ENCODE measurements at regions not wholly inside any gene's neighbourhood (a gene's known extent, or its start where the extent isn't known, plus 50 kb on each side); places are given as distances from the start of the nearest gene placed in this dataset.

GRCh38 chr4:36767596-36767995 is 476.9 kb upstream of the NWD2 start:
- no peaks in the 10 kb centered on the region for H3K9me3 ChIP-seq
- H3K36me3 ChIP-seq: no peaks in the 10 kb centered on the region
- intact Hi-C loops (cut with DNase I): no loop called here
- DNase-seq (ENCODE audit: extremely low spot score in 2 of 2): no peak
- TF ChIP-seq POLR2AphosphoS5 (IDR thresholded peaks at IDR 0.05; ENCODE audit: insufficient read depth in 1 of 2, low read depth in 1 of 2) (no peak), POLR2A (IDR thresholded peaks at IDR 0.05) (no peak), CTCF (IDR thresholded peaks at IDR 0.05) (no peak)
- H3K27me3 ChIP-seq: no peaks in the 10 kb centered on the region
- no peak overlapping the region for H3K27ac ChIP-seq
- H3K4me3 ChIP-seq: no peak overlapping the region
- H3K4me1 ChIP-seq: no peaks in the 10 kb centered on the region

- TF ChIP-seq POLR2A (IDR thresholded peaks at IDR 0.05) (no peak), CTCF (IDR thresholded peaks at IDR 0.05) (no peak), POLR2AphosphoS5 (IDR thresholded peaks at IDR 0.05; ENCODE audit: insufficient read depth in 1 of 2, low read depth in 1 of 2) (no peak)
- H3K27ac ChIP-seq: no peak overlapping the region
- no peaks in the 10 kb centered on the region for H3K27me3 ChIP-seq
- no peaks in the 10 kb centered on the region for H3K36me3 ChIP-seq
- no peaks in the 10 kb centered on the region for H3K9me3 ChIP-seq
- DNase-seq (ENCODE audit: extremely low spot score in 2 of 2): no peak
- H3K4me3 ChIP-seq: no peak overlapping the region
- H3K4me1 ChIP-seq: no peaks in the 10 kb centered on the region
- intact Hi-C loops (cut with DNase I): no loop called here
These were observed 473.0 kb upstream of the NWD2 start for GRCh38 chr4:36771411-36772153.

GRCh38 chr4:36772154-36772516 is 472.4 kb upstream of the NWD2 start:
- DNase-seq (ENCODE audit: extremely low spot score in 2 of 2): no peak
- TF ChIP-seq CTCF (IDR thresholded peaks at IDR 0.05): no peak
- Histone ChIP-seq H3K27ac (no peak overlapping the region), H3K9me3 (no peaks in the 10 kb centered on the region), H3K4me1 (no peaks in the 10 kb centered on the region), H3K4me3 (no peak overlapping the region), H3K36me3 (no peaks in the 10 kb centered on the region), H3K27me3 (no peaks in the 10 kb centered on the region)
- intact Hi-C loops (cut with DNase I): no loop called here

- intact Hi-C loops (cut with DNase I): no loop called here
- no peaks in the 10 kb centered on the region for H3K36me3 ChIP-seq
- H3K4me3 ChIP-seq: no peak overlapping the region
- H3K4me1 ChIP-seq: no peaks in the 10 kb centered on the region
- no peaks in the 10 kb centered on the region for H3K27me3 ChIP-seq
- TF ChIP-seq POLR2A (IDR thresholded peaks at IDR 0.05): no peak
- H3K27ac ChIP-seq: no peak overlapping the region
- no peaks in the 10 kb centered on the region for H3K9me3 ChIP-seq
- no peak for DNase-seq (ENCODE audit: extremely low spot score in 2 of 2)
These were observed 471.1 kb upstream of the NWD2 start for GRCh38 chr4:36773467-36773866.

- no peak overlapping the region for H3K27ac ChIP-seq
- no peak for TF ChIP-seq POLR2AphosphoS5 (IDR thresholded peaks at IDR 0.05; ENCODE audit: insufficient read depth in 1 of 2, low read depth in 1 of 2)
- TF ChIP-seq POLR2A (IDR thresholded peaks at IDR 0.05): no peak
- no peak for TF ChIP-seq CTCF (IDR thresholded peaks at IDR 0.05)
- no peaks in the 10 kb centered on the region for H3K36me3 ChIP-seq
- intact Hi-C loops (cut with DNase I): no loop called here
- DNase-seq (ENCODE audit: extremely low spot score in 2 of 2): no peak
- H3K27me3 ChIP-seq: no peaks in the 10 kb centered on the region
- H3K4me1 ChIP-seq: no peaks in the 10 kb centered on the region
- H3K4me3 ChIP-seq: no peak overlapping the region
- H3K9me3 ChIP-seq: no peaks in the 10 kb centered on the region
These were observed 469.0 kb upstream of the NWD2 start for GRCh38 chr4:36775544-36775943.
